ENCODE measurements at regions not wholly inside any gene's neighbourhood (a gene's known extent, or its start where the extent isn't known, plus 50 kb on each side); places are given as distances from the start of the nearest gene placed in this dataset.

DNA sequence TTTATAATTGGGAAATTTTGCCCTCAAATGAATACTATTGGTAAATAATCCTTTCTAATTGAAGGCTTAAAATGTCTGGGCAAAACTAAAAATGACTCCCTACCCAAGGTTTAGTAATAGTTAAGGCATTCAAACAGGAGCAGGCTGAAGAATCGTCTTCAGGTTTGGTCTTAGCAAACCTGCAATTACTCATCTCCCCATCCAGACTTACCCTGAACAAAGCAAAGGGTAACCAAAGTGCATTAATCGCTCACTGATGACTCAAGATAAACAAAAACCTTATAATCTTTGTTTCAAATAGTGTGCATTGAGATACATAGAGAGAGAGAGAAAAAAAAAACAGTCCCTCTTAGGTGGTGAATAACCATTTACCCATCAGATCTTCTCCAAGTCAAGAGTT, 225.5 kb downstream of the BMP2 start:
- Histone ChIP-seq H3K4me2 (no peak overlapping the region), H3K9me3 (no peaks in the 10 kb centered on the region), H3K27ac (ENCODE audit: low read depth in 2 of 2, low read length in 1 of 2) (no peak overlapping the region), H3K9me2 (no peaks in the 10 kb centered on the region), H3F3A (replicated peaks; ENCODE audit: insufficient read depth) (no peaks in the 10 kb centered on the region), H3K4me1 (ENCODE audit: control insufficient read depth in 1 of 2, insufficient read depth in 2 of 2, low read depth in 1 of 2, low read length in 1 of 2) (no peaks in the 10 kb centered on the region), H2AFZ (ENCODE audit: low read depth) (no peak overlapping the region), H3K36me3 (replicated peaks in 1 of 2; ENCODE audit: control insufficient read depth in 1 of 2, insufficient read depth in 2 of 2, low read length in 1 of 2) (no peaks in the 10 kb centered on the region), H3K79me2 (ENCODE audit: insufficient read depth) (no peaks in the 10 kb centered on the region), H3K4me3 (ENCODE audit: low read depth in 2 of 2, low read length in 1 of 2) (no peak overlapping the region), H4K20me1 (ENCODE audit: insufficient read depth) (no peaks in the 10 kb centered on the region), H3K9ac (no peak overlapping the region), H3K27me3 (ENCODE audit: insufficient read depth) (no peaks in the 10 kb centered on the region)
- ChIA-PET CTCF (no interaction called here), POLR2A (no interaction called here)
- no peak for DNase-seq
- WGBS (ENCODE audit: low lambda C conversion rate) = 11% methylated on average over 2 of the region's 2 CpGs
- TF ChIP-seq JUND (IDR thresholded peaks at IDR 0.05) = no peak
- TF ChIP-seq, protein P1, sequence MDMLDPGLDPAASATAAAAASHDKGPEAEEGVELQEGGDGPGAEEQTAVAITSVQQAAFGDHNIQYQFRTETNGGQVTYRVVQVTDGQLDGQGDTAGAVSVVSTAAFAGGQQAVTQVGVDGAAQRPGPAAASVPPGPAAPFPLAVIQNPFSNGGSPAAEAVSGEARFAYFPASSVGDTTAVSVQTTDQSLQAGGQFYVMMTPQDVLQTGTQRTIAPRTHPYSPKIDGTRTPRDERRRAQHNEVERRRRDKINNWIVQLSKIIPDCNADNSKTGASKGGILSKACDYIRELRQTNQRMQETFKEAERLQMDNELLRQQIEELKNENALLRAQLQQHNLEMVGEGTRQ (IDR thresholded peaks at IDR 0.05; ENCODE audit: borderline replicate concordance, low read depth, low read length) = no peak
- TF ChIP-seq, protein P2, sequence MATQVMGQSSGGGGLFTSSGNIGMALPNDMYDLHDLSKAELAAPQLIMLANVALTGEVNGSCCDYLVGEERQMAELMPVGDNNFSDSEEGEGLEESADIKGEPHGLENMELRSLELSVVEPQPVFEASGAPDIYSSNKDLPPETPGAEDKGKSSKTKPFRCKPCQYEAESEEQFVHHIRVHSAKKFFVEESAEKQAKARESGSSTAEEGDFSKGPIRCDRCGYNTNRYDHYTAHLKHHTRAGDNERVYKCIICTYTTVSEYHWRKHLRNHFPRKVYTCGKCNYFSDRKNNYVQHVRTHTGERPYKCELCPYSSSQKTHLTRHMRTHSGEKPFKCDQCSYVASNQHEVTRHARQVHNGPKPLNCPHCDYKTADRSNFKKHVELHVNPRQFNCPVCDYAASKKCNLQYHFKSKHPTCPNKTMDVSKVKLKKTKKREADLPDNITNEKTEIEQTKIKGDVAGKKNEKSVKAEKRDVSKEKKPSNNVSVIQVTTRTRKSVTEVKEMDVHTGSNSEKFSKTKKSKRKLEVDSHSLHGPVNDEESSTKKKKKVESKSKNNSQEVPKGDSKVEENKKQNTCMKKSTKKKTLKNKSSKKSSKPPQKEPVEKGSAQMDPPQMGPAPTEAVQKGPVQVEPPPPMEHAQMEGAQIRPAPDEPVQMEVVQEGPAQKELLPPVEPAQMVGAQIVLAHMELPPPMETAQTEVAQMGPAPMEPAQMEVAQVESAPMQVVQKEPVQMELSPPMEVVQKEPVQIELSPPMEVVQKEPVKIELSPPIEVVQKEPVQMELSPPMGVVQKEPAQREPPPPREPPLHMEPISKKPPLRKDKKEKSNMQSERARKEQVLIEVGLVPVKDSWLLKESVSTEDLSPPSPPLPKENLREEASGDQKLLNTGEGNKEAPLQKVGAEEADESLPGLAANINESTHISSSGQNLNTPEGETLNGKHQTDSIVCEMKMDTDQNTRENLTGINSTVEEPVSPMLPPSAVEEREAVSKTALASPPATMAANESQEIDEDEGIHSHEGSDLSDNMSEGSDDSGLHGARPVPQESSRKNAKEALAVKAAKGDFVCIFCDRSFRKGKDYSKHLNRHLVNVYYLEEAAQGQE (IDR thresholded peaks at IDR 0.05; ENCODE audit: low read depth, low read length) = no peak

DNA sequence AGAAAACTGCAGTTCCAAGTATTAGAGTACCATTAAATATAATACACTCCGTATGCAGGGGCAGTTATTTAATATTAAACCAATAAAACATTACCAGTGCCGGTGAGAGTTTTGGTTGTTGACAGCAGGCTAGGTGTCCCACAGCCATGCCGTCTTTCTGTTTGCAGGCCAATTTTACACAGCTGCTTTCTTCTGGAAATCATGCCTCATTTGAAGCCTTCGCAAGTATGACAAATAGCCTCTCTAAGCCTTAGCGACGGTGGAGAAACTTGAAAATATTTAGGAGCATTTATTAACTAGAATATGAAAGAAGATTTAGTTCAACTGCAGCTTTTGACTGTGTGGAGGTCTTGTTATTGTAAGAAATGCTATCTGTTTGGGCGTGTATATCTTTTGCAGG, 226.0 kb downstream of the BMP2 start:
- 33% methylated on average over 7 of the region's 7 CpGs for whole genome bisulfite sequencing (ENCODE audit: low lambda C conversion rate)
- H3K27me3 ChIP-seq (ENCODE audit: insufficient read depth) = no peaks in the 10 kb centered on the region
- H3K79me2 ChIP-seq (ENCODE audit: insufficient read depth) = no peaks in the 10 kb centered on the region
- H3K4me3 ChIP-seq (ENCODE audit: low read depth in 2 of 2, low read length in 1 of 2) = no peak overlapping the region
- H3K36me3 ChIP-seq (replicated peaks in 1 of 2; ENCODE audit: control insufficient read depth in 1 of 2, insufficient read depth in 2 of 2, low read length in 1 of 2) = no peaks in the 10 kb centered on the region
- ChIA-PET CTCF (no interaction called here), POLR2A (no interaction called here)
- no peaks in the 10 kb centered on the region for H3K9me2 ChIP-seq
- H4K20me1 ChIP-seq (ENCODE audit: insufficient read depth) = no peaks in the 10 kb centered on the region
- H2AFZ ChIP-seq (ENCODE audit: low read depth) = no peak overlapping the region
- H3K9me3 ChIP-seq = no peaks in the 10 kb centered on the region
- H3K27ac ChIP-seq (ENCODE audit: low read depth in 2 of 2, low read length in 1 of 2) = no peak overlapping the region
- no peaks in the 10 kb centered on the region for H3K4me1 ChIP-seq (ENCODE audit: control insufficient read depth in 1 of 2, insufficient read depth in 2 of 2, low read depth in 1 of 2, low read length in 1 of 2)
- no peak overlapping the region for H3K9ac ChIP-seq
- H3F3A ChIP-seq (replicated peaks; ENCODE audit: insufficient read depth) = no peaks in the 10 kb centered on the region
- H3K4me2 ChIP-seq = no peak overlapping the region
- DNase-seq = no peak
- TF ChIP-seq JUND (IDR thresholded peaks at IDR 0.05) (no peak), TEAD4 (IDR thresholded peaks at IDR 0.05; ENCODE audit: borderline replicate concordance, insufficient read depth) (no peak), FOXJ3 (CRISPR knock-in tag; IDR thresholded peaks at IDR 0.05) (no peak), TCF12 (IDR thresholded peaks at IDR 0.05) (no peak), SIN3A (IDR thresholded peaks at IDR 0.05; ENCODE audit: borderline replicate concordance, low read depth, low read length) (no peak), POLR2AphosphoS5 (IDR thresholded peaks at IDR 0.05; ENCODE audit: low read depth, low read length) (no peak), YY1 (IDR thresholded peaks at IDR 0.05; ENCODE audit: low read depth) (no peak), FOSL2 (IDR thresholded peaks at IDR 0.05; ENCODE audit: borderline replicate concordance, low read depth) (no peak), NRF1 (IDR thresholded peaks at IDR 0.05; ENCODE audit: low read depth, low read length) (no peak), FOXM1 (IDR thresholded peaks at IDR 0.05; ENCODE audit: low read depth) (no peak), RXRA (IDR thresholded peaks at IDR 0.05; ENCODE audit: borderline replicate concordance, low read depth) (no peak), GABPA (IDR thresholded peaks at IDR 0.05; ENCODE audit: low read depth) (no peak), TAF1 (IDR thresholded peaks at IDR 0.05; ENCODE audit: borderline replicate concordance, low read depth, low read length) (no peak)
- TF ChIP-seq, protein P3, sequence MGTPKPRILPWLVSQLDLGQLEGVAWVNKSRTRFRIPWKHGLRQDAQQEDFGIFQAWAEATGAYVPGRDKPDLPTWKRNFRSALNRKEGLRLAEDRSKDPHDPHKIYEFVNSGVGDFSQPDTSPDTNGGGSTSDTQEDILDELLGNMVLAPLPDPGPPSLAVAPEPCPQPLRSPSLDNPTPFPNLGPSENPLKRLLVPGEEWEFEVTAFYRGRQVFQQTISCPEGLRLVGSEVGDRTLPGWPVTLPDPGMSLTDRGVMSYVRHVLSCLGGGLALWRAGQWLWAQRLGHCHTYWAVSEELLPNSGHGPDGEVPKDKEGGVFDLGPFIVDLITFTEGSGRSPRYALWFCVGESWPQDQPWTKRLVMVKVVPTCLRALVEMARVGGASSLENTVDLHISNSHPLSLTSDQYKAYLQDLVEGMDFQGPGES (IDR thresholded peaks at IDR 0.05; ENCODE audit: low read depth, low read length) = no peak
- TF ChIP-seq, protein P4, sequence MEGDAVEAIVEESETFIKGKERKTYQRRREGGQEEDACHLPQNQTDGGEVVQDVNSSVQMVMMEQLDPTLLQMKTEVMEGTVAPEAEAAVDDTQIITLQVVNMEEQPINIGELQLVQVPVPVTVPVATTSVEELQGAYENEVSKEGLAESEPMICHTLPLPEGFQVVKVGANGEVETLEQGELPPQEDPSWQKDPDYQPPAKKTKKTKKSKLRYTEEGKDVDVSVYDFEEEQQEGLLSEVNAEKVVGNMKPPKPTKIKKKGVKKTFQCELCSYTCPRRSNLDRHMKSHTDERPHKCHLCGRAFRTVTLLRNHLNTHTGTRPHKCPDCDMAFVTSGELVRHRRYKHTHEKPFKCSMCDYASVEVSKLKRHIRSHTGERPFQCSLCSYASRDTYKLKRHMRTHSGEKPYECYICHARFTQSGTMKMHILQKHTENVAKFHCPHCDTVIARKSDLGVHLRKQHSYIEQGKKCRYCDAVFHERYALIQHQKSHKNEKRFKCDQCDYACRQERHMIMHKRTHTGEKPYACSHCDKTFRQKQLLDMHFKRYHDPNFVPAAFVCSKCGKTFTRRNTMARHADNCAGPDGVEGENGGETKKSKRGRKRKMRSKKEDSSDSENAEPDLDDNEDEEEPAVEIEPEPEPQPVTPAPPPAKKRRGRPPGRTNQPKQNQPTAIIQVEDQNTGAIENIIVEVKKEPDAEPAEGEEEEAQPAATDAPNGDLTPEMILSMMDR (IDR thresholded peaks at IDR 0.05) = no peak
- TF ChIP-seq, protein P5, sequence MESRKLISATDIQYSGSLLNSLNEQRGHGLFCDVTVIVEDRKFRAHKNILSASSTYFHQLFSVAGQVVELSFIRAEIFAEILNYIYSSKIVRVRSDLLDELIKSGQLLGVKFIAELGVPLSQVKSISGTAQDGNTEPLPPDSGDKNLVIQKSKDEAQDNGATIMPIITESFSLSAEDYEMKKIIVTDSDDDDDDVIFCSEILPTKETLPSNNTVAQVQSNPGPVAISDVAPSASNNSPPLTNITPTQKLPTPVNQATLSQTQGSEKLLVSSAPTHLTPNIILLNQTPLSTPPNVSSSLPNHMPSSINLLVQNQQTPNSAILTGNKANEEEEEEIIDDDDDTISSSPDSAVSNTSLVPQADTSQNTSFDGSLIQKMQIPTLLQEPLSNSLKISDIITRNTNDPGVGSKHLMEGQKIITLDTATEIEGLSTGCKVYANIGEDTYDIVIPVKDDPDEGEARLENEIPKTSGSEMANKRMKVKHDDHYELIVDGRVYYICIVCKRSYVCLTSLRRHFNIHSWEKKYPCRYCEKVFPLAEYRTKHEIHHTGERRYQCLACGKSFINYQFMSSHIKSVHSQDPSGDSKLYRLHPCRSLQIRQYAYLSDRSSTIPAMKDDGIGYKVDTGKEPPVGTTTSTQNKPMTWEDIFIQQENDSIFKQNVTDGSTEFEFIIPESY (IDR thresholded peaks at IDR 0.05; ENCODE audit: borderline replicate concordance, low read depth) = no peak
- TF ChIP-seq, protein P6, sequence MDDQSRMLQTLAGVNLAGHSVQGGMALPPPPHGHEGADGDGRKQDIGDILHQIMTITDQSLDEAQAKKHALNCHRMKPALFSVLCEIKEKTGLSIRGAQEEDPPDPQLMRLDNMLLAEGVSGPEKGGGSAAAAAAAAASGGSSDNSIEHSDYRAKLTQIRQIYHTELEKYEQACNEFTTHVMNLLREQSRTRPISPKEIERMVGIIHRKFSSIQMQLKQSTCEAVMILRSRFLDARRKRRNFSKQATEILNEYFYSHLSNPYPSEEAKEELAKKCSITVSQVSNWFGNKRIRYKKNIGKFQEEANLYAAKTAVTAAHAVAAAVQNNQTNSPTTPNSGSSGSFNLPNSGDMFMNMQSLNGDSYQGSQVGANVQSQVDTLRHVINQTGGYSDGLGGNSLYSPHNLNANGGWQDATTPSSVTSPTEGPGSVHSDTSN (IDR thresholded peaks at IDR 0.05) = no peak
